MCF 10A (cell line): ENCODE measurements at regions not wholly inside any gene's neighbourhood (a gene's known extent, or its start where the extent isn't known, plus 50 kb on each side); places are given as distances from the start of the nearest gene placed in this dataset.

Experiments
- BruUV-seq: library from RNA; stranded (reverse); fragments of 400-500 nt; replicated peaks from 2 replicates; lab custom pipeline; 2021; lab: Mats Ljungman, UMichigan
- CTCF ChIA-PET: fragments of 300-600 bp; sonication (Branson Sonifier 250); formaldehyde crosslinking; extraction: SDS; loops from one replicate; lab custom pipeline; 2021; ENCODE audit warnings: antibody characterized with exemption, inconsistent platforms; lab: Yijun Ruan, JAX
- POLR2A ChIA-PET: fragments of 300-600, 350-650 bp; sonication (Branson Sonifier 250); formaldehyde crosslinking; extraction: SDS; loops from one replicate; lab custom pipeline; 2020; ENCODE audit warnings: antibody characterized with exemption, inconsistent platforms; lab: Yijun Ruan, JAX
- DNase-seq: peaks from one replicate; pipeline ENCODE4 v3.0.0-alpha.2; 2018; ENCODE audit not compliant: unreplicated experiment
- H3K27ac Mint-ChIP-seq: one replicate; pipeline ENCODE4 v1.8.0; 2022; ENCODE audit warnings: mild to moderate bottlenecking, low read depth, mixed read lengths; ENCODE audit not compliant: unreplicated experiment
- H3K27me3 Mint-ChIP-seq: one replicate; pipeline ENCODE4 v1.8.0; 2022; ENCODE audit warnings: mixed read lengths; ENCODE audit not compliant: insufficient read depth, unreplicated experiment
- H3K36me3 Mint-ChIP-seq: one replicate; pipeline ENCODE4 v1.8.0; 2022; ENCODE audit warnings: mild to moderate bottlenecking, moderate library complexity, mixed read lengths; ENCODE audit not compliant: insufficient read depth, unreplicated experiment
- H3K4me1 Mint-ChIP-seq: one replicate; pipeline ENCODE4 v1.8.0; 2022; ENCODE audit warnings: mixed read lengths; ENCODE audit not compliant: insufficient read depth, unreplicated experiment
- H3K4me3 Mint-ChIP-seq: one replicate; pipeline ENCODE4 v1.8.0; 2022; ENCODE audit warnings: mild to moderate bottlenecking, moderate library complexity, mixed read lengths; ENCODE audit not compliant: unreplicated experiment
- H3K9me3 Mint-ChIP-seq: one replicate; pipeline ENCODE4 v1.8.0; 2022; ENCODE audit warnings: mixed read lengths; ENCODE audit not compliant: unreplicated experiment
- intact Hi-C: fragments of 100-400 bp; cut with micrococcal nuclease; formaldehyde crosslinking; loops from 2 replicates; pipeline ENCODE4 v1.14.1; 2022
- TF ChIP-seq, protein P1 (sequence below): fragments of 200-600 bp; IDR thresholded peaks from one replicate; pipeline ENCODE4 v1.8.0; 2022; ENCODE audit warnings: antibody characterized with exemption, mild to moderate bottlenecking; ENCODE audit not compliant: unreplicated experiment

DNA sequence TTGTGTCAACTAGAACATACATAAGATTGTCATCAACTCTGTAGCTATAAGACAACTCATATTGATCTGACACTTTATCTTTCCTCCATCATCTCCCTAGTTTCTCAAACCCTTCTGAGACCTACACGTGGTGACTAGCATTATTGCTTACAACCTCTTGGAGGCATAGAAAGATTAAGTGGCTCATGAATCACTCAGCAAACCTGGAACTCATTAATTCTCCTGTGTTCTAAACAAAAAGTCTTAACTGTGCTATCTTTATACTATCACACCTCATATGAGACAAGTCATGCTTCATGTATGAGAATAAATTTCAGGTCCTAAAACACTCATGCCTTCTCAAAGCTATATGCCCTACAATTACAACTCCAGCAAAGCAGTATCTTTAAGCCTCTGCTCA lies 408.6 kb upstream of the SYT1 start:
- intact Hi-C loops, result no loop called here
- no peak overlapping the region for H3K27ac Mint-ChIP-seq
- TF ChIP-seq, protein P1, sequence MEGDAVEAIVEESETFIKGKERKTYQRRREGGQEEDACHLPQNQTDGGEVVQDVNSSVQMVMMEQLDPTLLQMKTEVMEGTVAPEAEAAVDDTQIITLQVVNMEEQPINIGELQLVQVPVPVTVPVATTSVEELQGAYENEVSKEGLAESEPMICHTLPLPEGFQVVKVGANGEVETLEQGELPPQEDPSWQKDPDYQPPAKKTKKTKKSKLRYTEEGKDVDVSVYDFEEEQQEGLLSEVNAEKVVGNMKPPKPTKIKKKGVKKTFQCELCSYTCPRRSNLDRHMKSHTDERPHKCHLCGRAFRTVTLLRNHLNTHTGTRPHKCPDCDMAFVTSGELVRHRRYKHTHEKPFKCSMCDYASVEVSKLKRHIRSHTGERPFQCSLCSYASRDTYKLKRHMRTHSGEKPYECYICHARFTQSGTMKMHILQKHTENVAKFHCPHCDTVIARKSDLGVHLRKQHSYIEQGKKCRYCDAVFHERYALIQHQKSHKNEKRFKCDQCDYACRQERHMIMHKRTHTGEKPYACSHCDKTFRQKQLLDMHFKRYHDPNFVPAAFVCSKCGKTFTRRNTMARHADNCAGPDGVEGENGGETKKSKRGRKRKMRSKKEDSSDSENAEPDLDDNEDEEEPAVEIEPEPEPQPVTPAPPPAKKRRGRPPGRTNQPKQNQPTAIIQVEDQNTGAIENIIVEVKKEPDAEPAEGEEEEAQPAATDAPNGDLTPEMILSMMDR, result no peak
- H3K36me3 Mint-ChIP-seq, result no peaks in the 10 kb centered on the region
- ChIA-PET POLR2A (no interaction called here), CTCF (no interaction called here)
- no peaks in the 10 kb centered on the region for H3K27me3 Mint-ChIP-seq
- H3K4me1 Mint-ChIP-seq, result peaks cover 9% of the 10 kb centered on the region
- H3K9me3 Mint-ChIP-seq, result no peaks in the 10 kb centered on the region
- no peak overlapping the region for H3K4me3 Mint-ChIP-seq
- no TSS peak for BruUV-seq
- DNase-seq, result no peak

DNA sequence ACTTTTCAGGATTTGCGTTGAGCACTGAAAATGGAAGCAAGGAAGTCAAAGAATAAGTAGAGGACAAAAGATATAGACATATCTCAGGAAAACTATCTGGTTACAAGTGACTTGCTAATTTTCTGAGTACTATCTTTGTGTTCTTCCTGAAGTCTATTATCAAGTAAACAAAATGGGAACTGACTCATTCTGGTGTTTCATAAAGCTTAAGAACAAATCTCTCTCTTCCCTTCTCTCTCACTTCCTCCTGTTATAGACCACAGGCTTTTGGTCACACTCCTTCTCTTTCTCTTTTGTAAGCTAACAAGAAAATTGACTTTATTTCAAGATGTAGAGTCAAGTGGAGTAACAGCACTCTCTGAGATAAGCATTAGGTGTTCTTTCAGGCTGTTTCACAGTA lies 406.6 kb upstream of the SYT1 start:
- Mint-ChIP-seq H3K27ac (no peak overlapping the region), H3K4me3 (no peak overlapping the region), H3K9me3 (no peaks in the 10 kb centered on the region), H3K4me1 (peaks cover 9% of the 10 kb centered on the region), H3K36me3 (no peaks in the 10 kb centered on the region), H3K27me3 (no peaks in the 10 kb centered on the region)
- no TSS peak for BruUV-seq
- intact Hi-C loops, result no loop called here
- DNase-seq, result no peak
- ChIA-PET CTCF (interaction anchor here (0.9 to 1.2 kb wide), 2 partner anchors 717 to 887 kb away, joined by 3 to 4 read pairs; no protein-coding TSS in a partner anchor), POLR2A (interaction anchor here (0.8 kb wide), 1 partner anchor 495 kb away, joined by 4 read pairs; no protein-coding TSS in a partner anchor)
- TF ChIP-seq, protein P1, result no peak

DNA sequence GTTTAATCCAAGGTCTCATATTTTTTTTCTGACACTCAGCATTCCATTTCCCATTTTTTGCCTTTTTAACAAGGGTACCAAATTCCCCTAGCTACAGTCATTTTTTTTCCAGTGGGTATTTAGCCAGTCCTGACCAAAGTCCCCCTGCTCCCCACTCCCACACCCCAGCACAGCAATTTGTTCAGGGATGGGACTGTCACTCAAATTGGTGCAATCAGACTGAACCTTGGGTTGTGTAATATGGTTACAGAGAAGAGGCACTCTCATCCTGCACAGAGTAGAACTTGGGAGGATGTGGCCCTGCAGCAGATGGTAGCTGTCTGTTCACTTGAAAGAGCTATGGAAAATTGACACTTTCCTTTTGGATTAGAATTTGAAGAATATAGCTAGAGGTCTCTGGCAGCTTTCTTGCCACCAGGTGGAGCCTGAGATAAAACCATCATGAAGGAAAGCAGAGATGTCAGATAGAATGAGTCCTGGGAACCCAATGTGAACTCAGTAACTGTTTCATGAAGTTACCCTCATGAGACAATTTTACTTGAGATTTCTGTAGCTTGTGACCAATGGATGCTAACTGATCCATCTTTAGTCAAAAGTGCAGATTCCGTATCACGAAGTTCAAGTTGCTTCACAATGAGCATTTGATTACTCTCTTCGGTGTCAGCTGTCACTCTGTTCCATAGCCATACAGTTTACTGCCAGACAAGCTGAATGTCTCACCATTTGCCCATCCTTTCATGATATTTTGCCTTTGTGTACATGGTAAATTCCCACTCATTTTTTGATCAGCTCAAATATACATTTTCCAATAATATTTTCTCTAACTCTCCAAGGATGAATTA lies 394.0 kb upstream of the SYT1 start:
- DNase-seq, result peak; percentile 62
- H3K27ac Mint-ChIP-seq, result no peak overlapping the region
- H3K4me3 Mint-ChIP-seq, result no peak overlapping the region
- H3K36me3 Mint-ChIP-seq, result no peaks in the 10 kb centered on the region
- BruUV-seq, result no TSS peak
- TF ChIP-seq, protein P1, result peak; percentile 54
- H3K9me3 Mint-ChIP-seq, result no peaks in the 10 kb centered on the region
- intact Hi-C loops, result loop anchor here (1.0 kb wide), 5 partner anchors 289 to 875 kb away; no protein-coding TSS in a partner anchor
- peaks cover 8% of the 10 kb centered on the region for H3K4me1 Mint-ChIP-seq
- H3K27me3 Mint-ChIP-seq, result no peaks in the 10 kb centered on the region
- ChIA-PET CTCF (interaction anchor here (0.5 to 4.2 kb wide), 64 partner anchors 8 to 1268 kb away, joined by 3 to 53 read pairs (median 4); no protein-coding TSS in a partner anchor), POLR2A (interaction anchor here (0.7 kb wide), 1 partner anchor 156 kb away, joined by 3 read pairs; no protein-coding TSS in a partner anchor)

DNA sequence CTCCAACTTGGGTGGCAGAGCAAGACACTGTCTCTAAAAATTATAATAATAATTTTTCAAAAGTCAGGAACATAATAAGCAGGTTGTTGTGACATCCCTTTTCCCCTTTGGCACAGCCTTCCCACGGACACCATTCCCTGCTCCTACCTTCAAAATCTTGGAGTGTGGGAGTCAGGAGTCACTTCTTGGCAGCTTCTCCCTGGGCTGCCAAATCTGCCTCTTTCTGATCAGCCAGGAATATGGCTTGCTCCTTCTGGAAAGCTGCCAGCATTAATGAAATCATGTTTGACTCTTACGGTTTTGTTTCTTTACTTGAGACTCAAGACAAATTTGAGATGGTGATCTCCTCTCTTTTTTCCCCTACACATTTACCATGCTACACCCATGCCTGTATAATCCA lies 391.4 kb upstream of the SYT1 start:
- Mint-ChIP-seq H3K27me3 (no peaks in the 10 kb centered on the region), H3K4me1 (peaks cover 8% of the 10 kb centered on the region), H3K9me3 (no peaks in the 10 kb centered on the region), H3K36me3 (no peaks in the 10 kb centered on the region), H3K4me3 (no peak overlapping the region), H3K27ac (no peak overlapping the region)
- CTCF ChIA-PET, result interaction anchor here (0.7 to 1.9 kb wide), 3 partner anchors 10 to 702 kb away, joined by 3 to 6 read pairs (median 3); no protein-coding TSS in a partner anchor
- BruUV-seq, result no TSS peak
- intact Hi-C loops, result no loop called here
- POLR2A ChIA-PET, result no interaction called here
- peak; percentile 66 for DNase-seq
- TF ChIP-seq, protein P1, result no peak
